ENCODE measurements at regions not wholly inside any gene's neighbourhood (a gene's known extent, or its start where the extent isn't known, plus 50 kb on each side); places are given as distances from the start of the nearest gene placed in this dataset.

GRCh38 chr1:164423136-164423535, 135.8 kb upstream of the PBX1 start:
- H3K9me3 ChIP-seq (ENCODE audit: low read depth, low read length, poor library complexity, severe bottlenecking), result no peaks in the 10 kb centered on the region
- ChIA-PET CTCF (no interaction called here), POLR2A (ENCODE audit: low non-redundant PET) (no interaction called here)
- H3K36me3 ChIP-seq (ENCODE audit: insufficient read depth, low read length, poor library complexity, severe bottlenecking), result no peaks in the 10 kb centered on the region
- H3K27me3 ChIP-seq (replicated peaks; ENCODE audit: insufficient read depth, low read depth, low read length, poor library complexity), result no peaks in the 10 kb centered on the region
- intact Hi-C loops (cut with micrococcal nuclease; ENCODE audit: unreplicated experiment), result no loop called here
- H3K4me1 ChIP-seq (ENCODE audit: insufficient read depth, low read length, poor library complexity, severe bottlenecking), result no peaks in the 10 kb centered on the region
- no peak overlapping the region for H3K27ac ChIP-seq (ENCODE audit: low read depth, low read length, poor library complexity, severe bottlenecking)
- H3K4me3 ChIP-seq (ENCODE audit: low read depth, low read length, poor library complexity, severe bottlenecking), result no peak overlapping the region
- no peak for DNase-seq (ENCODE audit: low spot score)
- TF ChIP-seq EZH2 (IDR thresholded peaks at IDR 0.05; ENCODE audit: borderline replicate concordance, low read depth, low read length, poor library complexity, severe bottlenecking), result no peak
- TF ChIP-seq CTCF (conservative IDR thresholded peaks at IDR 0.05; ENCODE audit: low read depth, low read length), result no peak
- BruUV-seq (replicated peaks), result no TSS peak

GRCh38 chr1:164433141-164433817, 125.7 kb upstream of the PBX1 start:
- no peaks in the 10 kb centered on the region for H3K4me1 ChIP-seq (ENCODE audit: insufficient read depth, low read length, poor library complexity, severe bottlenecking)
- POLR2A ChIA-PET (ENCODE audit: low non-redundant PET), result no interaction called here
- H3K4me3 ChIP-seq (ENCODE audit: low read depth, low read length, poor library complexity, severe bottlenecking), result no peak overlapping the region
- no TSS peak for BruUV-seq (replicated peaks)
- TF ChIP-seq CTCF (conservative IDR thresholded peaks at IDR 0.05; ENCODE audit: low read depth, low read length) (no peak), EZH2 (IDR thresholded peaks at IDR 0.05; ENCODE audit: borderline replicate concordance, low read depth, low read length, poor library complexity, severe bottlenecking) (no peak)
- intact Hi-C loops (cut with micrococcal nuclease; ENCODE audit: unreplicated experiment), result no loop called here
- no peaks in the 10 kb centered on the region for H3K36me3 ChIP-seq (ENCODE audit: insufficient read depth, low read length, poor library complexity, severe bottlenecking)
- CTCF ChIA-PET, result no interaction called here
- no peak overlapping the region for H3K27ac ChIP-seq (ENCODE audit: low read depth, low read length, poor library complexity, severe bottlenecking)
- no peaks in the 10 kb centered on the region for H3K9me3 ChIP-seq (ENCODE audit: low read depth, low read length, poor library complexity, severe bottlenecking)
- H3K27me3 ChIP-seq (replicated peaks; ENCODE audit: insufficient read depth, low read depth, low read length, poor library complexity), result no peaks in the 10 kb centered on the region
- no peak for DNase-seq (ENCODE audit: low spot score)

GRCh38 chr1:164433818-164434170, 125.2 kb upstream of the PBX1 start:
- Histone ChIP-seq H3K27ac (ENCODE audit: low read depth, low read length, poor library complexity, severe bottlenecking) (no peak overlapping the region), H3K4me1 (ENCODE audit: insufficient read depth, low read length, poor library complexity, severe bottlenecking) (no peaks in the 10 kb centered on the region), H3K27me3 (replicated peaks; ENCODE audit: insufficient read depth, low read depth, low read length, poor library complexity) (no peaks in the 10 kb centered on the region), H3K4me3 (ENCODE audit: low read depth, low read length, poor library complexity, severe bottlenecking) (no peak overlapping the region), H3K9me3 (ENCODE audit: low read depth, low read length, poor library complexity, severe bottlenecking) (no peaks in the 10 kb centered on the region), H3K36me3 (ENCODE audit: insufficient read depth, low read length, poor library complexity, severe bottlenecking) (no peaks in the 10 kb centered on the region)
- no TSS peak for BruUV-seq (replicated peaks)
- CTCF ChIA-PET, result no interaction called here
- intact Hi-C loops (cut with micrococcal nuclease; ENCODE audit: unreplicated experiment), result no loop called here
- TF ChIP-seq CTCF (conservative IDR thresholded peaks at IDR 0.05; ENCODE audit: low read depth, low read length), result no peak
- no peak for DNase-seq (ENCODE audit: low spot score)
- POLR2A ChIA-PET (ENCODE audit: low non-redundant PET), result no interaction called here
